Keratinocyte (primary cell): ENCODE measurements at regions not wholly inside any gene's neighbourhood (a gene's known extent, or its start where the extent isn't known, plus 50 kb on each side); places are given as distances from the start of the nearest gene placed in this dataset.

Source experiments
- DNase-seq: peaks from one replicate; pipeline ENCODE4 v3.0.0-alpha.2; 2011; ENCODE audit warnings: low read depth, missing footprints, low spot score
- FAIRE-seq: peaks from 2 replicates; lab custom pipeline; 2011; peaks lifted over from hg19 to GRCh38; lab: Jason Lieb, UNC
- H2AFZ ChIP-seq: 2 replicates; pipeline ENCODE4 v1.6.0; 2012; ENCODE audit warnings: low read length, control low read depth, inconsistent platforms; ENCODE audit not compliant: control insufficient read depth
- H3K27ac ChIP-seq: 2 replicates; pipeline ENCODE4 v1.5.1; 2011; ENCODE audit warnings: low read length; ENCODE audit not compliant: control insufficient read depth, insufficient read depth
- H3K27me3 ChIP-seq: 3 replicates; pipeline ENCODE4 v1.6.0; 2011; ENCODE audit warnings: low read length; ENCODE audit not compliant: control insufficient read depth, insufficient read depth; ENCODE audit errors: extremely low read depth
- H3K36me3 ChIP-seq, 2 experiments: 2 replicates in 1 of 2; 3 replicates in 1 of 2; pipeline ENCODE4 v1.5.1; 2011; ENCODE audit warnings: low read length in 2 of 2, mild to moderate bottlenecking in 1 of 2; ENCODE audit not compliant: control insufficient read depth in 2 of 2, insufficient read depth in 2 of 2; ENCODE audit errors: extremely low read depth in 1 of 2
- H3K4me1 ChIP-seq: 3 replicates; pipeline ENCODE4 v1.5.1; 2011; ENCODE audit warnings: low read length; ENCODE audit not compliant: control insufficient read depth, insufficient read depth; ENCODE audit errors: extremely low read depth
- H3K4me2 ChIP-seq: 3 replicates; pipeline ENCODE4 v1.6.0; 2011; ENCODE audit warnings: low read depth, low read length; ENCODE audit not compliant: control insufficient read depth, insufficient read depth; ENCODE audit errors: extremely low read depth
- H3K4me3 ChIP-seq, 3 experiments: fragments of 200-600 bp in 1 of 3; sonication (generic) in 1 of 3; 2 replicates in 2 of 3; 3 replicates in 1 of 3; pipeline ENCODE4 v1.5.1; 2011 to 2016; ENCODE audit warnings: low read length in 3 of 3, mild to moderate bottlenecking in 3 of 3, control low read depth in 2 of 3, inconsistent platforms in 1 of 3, low read depth in 1 of 3, mixed read lengths in 1 of 3, mixed run types in 1 of 3, moderate library complexity in 1 of 3; ENCODE audit not compliant: control insufficient read depth in 2 of 3, insufficient read depth in 2 of 3; ENCODE audit errors: extremely low read depth in 1 of 3
- H3K79me2 ChIP-seq: 2 replicates; pipeline ENCODE4 v1.6.0; 2012; ENCODE audit warnings: low read length; ENCODE audit not compliant: control insufficient read depth, insufficient read depth
- H3K9ac ChIP-seq: 3 replicates; pipeline ENCODE4 v1.6.0; 2011; ENCODE audit warnings: low read length; ENCODE audit not compliant: control insufficient read depth, insufficient read depth; ENCODE audit errors: extremely low read depth
- H3K9me1 ChIP-seq: 3 replicates; pipeline ENCODE4 v1.6.0; 2011; ENCODE audit warnings: low read length; ENCODE audit not compliant: control insufficient read depth, insufficient read depth; ENCODE audit errors: extremely low read depth
- H3K9me3 ChIP-seq: 2 replicates; pipeline ENCODE4 v1.5.1; 2012; ENCODE audit warnings: low read depth, low read length; ENCODE audit not compliant: control insufficient read depth
- H4K20me1 ChIP-seq: 3 replicates; pipeline ENCODE4 v1.6.0; 2011; ENCODE audit warnings: low read length; ENCODE audit not compliant: control insufficient read depth, insufficient read depth; ENCODE audit errors: extremely low read depth
- EZH2 ChIP-seq: IDR thresholded peaks from one replicate; pipeline ENCODE4 v1.6.1; 2012; ENCODE audit warnings: inconsistent platforms, mild to moderate bottlenecking, low read length, moderate library complexity
- dilution Hi-C: fragments of 300-500 bp; cut with MboI; formaldehyde crosslinking; loops from one replicate; pipeline ENCODE4 v1.7.0; 2020; ENCODE audit warnings: low sequenced_read_pairs; ENCODE audit not compliant: extremely low pct_ligation_motif_present
- TF ChIP-seq, protein P1 (sequence below), 3 experiments: IDR thresholded peaks in 1 of 3; conservative IDR thresholded peaks in 1 of 3; optimal IDR thresholded peaks in 1 of 3; 2 replicates in 2 of 3; 3 replicates in 1 of 3; pipeline versions ENCODE3 to v1.5.1; 2011; ENCODE audit warnings: low read length in 3 of 3, mild to moderate bottlenecking in 3 of 3, moderate library complexity in 2 of 3, control low read depth in 1 of 3, inconsistent platforms in 1 of 3; ENCODE audit not compliant: insufficient read depth in 2 of 3; ENCODE audit errors: extremely low read depth in 1 of 3

DNA sequence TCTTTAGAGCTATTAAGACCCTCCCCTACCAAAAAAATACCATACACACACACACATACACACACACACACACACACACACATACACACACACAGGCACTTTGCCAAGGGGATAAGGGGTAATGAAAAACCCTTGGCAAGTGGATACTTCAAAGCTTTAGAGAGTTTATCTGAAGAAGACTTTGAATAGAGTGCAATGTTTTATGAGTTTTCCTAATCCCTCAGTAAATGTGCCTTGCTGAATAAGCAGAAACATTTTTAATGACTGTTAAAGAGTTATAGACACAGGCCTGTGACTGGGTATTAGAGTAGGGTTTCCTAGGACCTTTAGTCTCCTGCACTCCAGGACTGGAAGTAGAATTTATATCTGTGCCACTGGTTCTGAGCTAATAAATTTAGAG lies 75.5 kb upstream of the CTAGE1 start:
- H3K79me2 ChIP-seq, result no peaks in the 10 kb centered on the region
- H3K9me1 ChIP-seq, result no peaks in the 10 kb centered on the region
- dilution Hi-C loops, result no loop called here
- H2AFZ ChIP-seq, result no peak overlapping the region
- FAIRE-seq (no peak), DNase-seq (no peak)
- H4K20me1 ChIP-seq, result no peaks in the 10 kb centered on the region
- H3K27ac ChIP-seq, result no peak overlapping the region
- no peak overlapping the region for H3K9ac ChIP-seq
- no peak overlapping the region for H3K4me2 ChIP-seq
- H3K9me3 ChIP-seq, result no peaks in the 10 kb centered on the region
- no peak overlapping the region for H3K4me3 ChIP-seq
- H3K27me3 ChIP-seq, result no peaks in the 10 kb centered on the region
- TF ChIP-seq, protein P1, sequence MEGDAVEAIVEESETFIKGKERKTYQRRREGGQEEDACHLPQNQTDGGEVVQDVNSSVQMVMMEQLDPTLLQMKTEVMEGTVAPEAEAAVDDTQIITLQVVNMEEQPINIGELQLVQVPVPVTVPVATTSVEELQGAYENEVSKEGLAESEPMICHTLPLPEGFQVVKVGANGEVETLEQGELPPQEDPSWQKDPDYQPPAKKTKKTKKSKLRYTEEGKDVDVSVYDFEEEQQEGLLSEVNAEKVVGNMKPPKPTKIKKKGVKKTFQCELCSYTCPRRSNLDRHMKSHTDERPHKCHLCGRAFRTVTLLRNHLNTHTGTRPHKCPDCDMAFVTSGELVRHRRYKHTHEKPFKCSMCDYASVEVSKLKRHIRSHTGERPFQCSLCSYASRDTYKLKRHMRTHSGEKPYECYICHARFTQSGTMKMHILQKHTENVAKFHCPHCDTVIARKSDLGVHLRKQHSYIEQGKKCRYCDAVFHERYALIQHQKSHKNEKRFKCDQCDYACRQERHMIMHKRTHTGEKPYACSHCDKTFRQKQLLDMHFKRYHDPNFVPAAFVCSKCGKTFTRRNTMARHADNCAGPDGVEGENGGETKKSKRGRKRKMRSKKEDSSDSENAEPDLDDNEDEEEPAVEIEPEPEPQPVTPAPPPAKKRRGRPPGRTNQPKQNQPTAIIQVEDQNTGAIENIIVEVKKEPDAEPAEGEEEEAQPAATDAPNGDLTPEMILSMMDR (optimal IDR thresholded peaks at IDR 0.05 in 1 of 3, IDR thresholded peaks at IDR 0.05 in 1 of 3, conservative IDR thresholded peaks at IDR 0.05 in 1 of 3; ENCODE audit: extremely low read depth in 1 of 3, insufficient read depth in 2 of 3, low read length in 3 of 3), result no peak
- TF ChIP-seq EZH2, result no peak
- H3K4me1 ChIP-seq, result peaks cover 6% of the 10 kb centered on the region
- H3K36me3 ChIP-seq, result no peaks in the 10 kb centered on the region

DNA sequence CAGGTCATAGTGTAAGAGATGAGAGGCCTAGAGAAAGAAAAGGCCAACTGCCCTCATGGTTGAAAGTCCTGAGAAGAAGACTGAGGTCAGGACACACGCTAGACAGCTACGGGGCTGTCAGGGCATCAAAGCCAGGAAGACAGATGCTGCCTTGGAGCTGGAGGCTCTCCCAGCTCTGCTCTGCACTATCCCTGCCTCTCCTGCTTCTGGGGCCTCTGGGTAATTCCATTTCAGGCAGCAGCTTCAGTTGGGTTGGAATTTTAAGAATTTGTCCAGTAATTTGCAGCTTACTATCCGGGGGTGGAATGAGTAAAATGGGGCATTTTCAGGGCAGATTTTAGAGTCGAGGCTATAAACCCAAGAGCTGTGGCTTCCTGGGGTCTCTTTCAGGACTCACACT lies 76.2 kb upstream of the CTAGE1 start:
- no peak for FAIRE-seq
- Histone ChIP-seq H3K27me3 (no peaks in the 10 kb centered on the region), H3K36me3 (no peaks in the 10 kb centered on the region), H3K9me1 (no peaks in the 10 kb centered on the region), H3K4me1 (peaks cover 6% of the 10 kb centered on the region), H4K20me1 (no peaks in the 10 kb centered on the region), H3K9ac (no peak overlapping the region), H3K27ac (no peak overlapping the region), H3K9me3 (no peaks in the 10 kb centered on the region), H2AFZ (no peak overlapping the region), H3K79me2 (no peaks in the 10 kb centered on the region), H3K4me2 (no peak overlapping the region), H3K4me3 (no peak overlapping the region)
- dilution Hi-C loops, result no loop called here
- DNase-seq, result no peak
- TF ChIP-seq, protein P1 (optimal IDR thresholded peaks at IDR 0.05 in 1 of 3, IDR thresholded peaks at IDR 0.05 in 1 of 3, conservative IDR thresholded peaks at IDR 0.05 in 1 of 3; ENCODE audit: extremely low read depth in 1 of 3, insufficient read depth in 2 of 3, low read length in 3 of 3), result no peak
- TF ChIP-seq EZH2, result no peak
